Stimulated activated CD8-positive, alpha-beta memory T cell treated with anti-CD3 and anti-CD28 coated beads, Interleukin-12 subunit alpha, Interleukin-12 subunit beta, amount 100 ng/mL, for 24 hours (primary cell): ENCODE measurements at regions not wholly inside any gene's neighbourhood (a gene's known extent, or its start where the extent isn't known, plus 50 kb on each side); places are given as distances from the start of the nearest gene placed in this dataset.
"Not testable (repeated sequence)": the region's sequence is repeated elsewhere in the genome, so short reads cannot be mapped to it uniquely, and the experiment has no call there.

Experiments used
- DNase-seq: peaks from one replicate; pipeline ENCODE4 v3.0.0-alpha.2; 2020; ENCODE audit errors: extremely low read depth

DNA sequence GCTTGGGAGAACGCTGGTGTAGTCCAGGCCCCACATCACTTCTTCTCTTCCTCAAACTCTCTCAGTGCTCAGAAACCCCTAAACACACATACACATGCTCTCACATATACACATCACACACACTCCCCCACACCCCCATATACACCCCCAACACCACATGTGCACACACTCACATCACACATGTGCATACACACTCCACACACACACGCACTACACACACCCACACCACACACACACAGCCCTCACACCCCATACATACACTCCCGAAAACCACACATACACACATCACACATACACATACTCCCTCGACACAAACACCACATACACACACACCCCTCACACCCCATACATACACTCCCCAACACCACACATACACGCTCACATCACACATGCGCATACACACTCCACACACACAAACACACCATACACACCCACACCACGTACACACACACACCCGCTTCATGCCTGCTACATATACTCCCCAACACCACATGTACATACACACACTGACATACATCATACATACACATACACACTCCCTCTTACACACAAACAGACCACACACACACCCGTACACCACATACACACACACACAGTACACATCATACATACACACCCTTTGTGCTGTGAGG lies 110.3 kb upstream of the TMEM170B start:
- DNase-seq, result no peak

DNA sequence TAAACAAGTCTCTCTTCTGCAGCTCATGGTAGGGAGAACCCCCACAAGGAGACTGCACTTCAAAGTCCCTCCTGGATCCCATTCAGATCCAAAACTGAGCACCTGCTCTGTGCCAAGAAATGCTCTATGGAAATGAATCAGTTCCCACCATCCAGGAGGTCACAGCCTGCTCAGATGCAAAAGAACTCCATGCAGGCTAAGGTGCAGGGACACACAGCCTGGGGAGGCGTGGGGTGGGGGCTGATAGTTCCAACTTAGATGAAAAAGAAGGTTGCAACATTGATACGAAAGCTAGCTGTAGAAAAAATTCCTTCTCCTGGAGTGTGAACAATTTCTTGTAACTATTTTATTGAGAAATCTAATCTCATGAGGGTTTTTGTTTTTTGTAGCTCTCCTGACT lies 111.0 kb upstream of the TMEM170B start:
- DNase-seq, result no peak

DNA sequence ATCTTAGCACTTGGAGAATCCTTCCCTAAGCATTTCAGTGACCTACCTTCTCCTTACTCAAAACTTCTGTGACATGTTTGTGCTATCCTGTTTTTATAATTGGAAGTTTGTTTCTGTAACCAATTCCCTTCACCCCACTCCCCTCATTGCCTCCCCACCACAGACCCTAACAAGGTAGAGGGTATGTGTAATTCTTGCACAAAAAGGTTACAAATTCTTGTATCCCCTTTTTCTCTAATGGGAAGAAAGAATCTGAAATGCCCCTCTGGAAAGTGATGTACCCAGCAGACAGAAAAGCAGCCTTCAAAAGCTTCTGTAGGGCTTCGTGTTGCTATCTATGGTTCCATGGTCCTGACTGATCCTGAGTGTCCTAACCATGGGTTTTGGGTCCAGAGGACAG lies 111.7 kb upstream of the TMEM170B start:
- DNase-seq, result no peak

- DNase-seq, result no peak
These were observed 112.1 kb upstream of the TMEM170B start for GRCh38 chr6:11425431-11425871.

DNA sequence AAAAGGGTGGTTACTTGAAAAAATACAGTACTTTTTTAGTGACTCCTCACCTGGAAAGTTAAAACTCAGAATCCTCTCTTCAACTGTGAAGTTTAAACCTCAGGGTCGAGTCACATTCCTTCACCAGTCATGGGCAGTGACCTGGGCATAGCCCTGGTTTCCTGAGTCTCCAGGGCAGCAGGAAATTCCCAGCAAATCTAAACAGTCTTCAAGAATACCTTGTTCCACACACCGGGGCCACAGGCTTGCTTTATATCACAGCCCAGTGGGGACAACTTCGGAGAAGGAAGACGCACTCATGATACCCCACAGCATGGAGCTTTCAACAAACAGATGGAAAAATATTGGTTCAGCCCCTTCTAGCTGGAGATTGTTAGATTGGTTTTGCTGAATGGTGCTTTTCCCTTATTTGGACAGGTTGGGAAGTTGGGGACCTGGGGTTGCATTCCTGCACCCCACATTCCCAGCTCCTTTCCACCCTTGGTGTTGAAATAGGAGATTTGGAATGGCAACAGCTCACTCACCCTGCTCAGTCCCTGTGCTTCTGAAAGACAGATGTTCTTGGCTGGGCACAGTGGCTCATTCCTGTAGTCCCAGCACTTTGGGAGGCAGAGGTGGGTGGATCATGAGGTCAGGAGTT lies 113.0 kb upstream of the TMEM170B start:
- DNase-seq, result no peak

DNA sequence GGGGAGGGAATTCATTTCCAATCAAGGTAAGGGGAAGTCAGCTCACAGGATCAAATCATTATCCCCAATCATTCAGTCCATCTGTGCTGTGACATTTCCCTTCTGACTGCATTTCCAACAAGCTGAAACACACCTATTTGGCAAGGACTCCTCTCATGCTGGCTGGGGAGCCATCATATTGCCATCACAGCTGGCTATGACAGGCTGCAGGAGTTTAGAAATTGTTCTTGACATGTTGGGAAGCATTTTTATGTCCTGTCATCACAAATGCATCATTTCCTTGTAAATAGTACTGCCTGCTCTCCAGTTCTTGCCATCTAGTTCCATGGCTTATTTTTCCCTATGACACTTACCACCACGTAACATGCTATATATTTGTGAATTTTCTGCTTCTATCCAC lies 113.9 kb upstream of the TMEM170B start:
- DNase-seq, result no peak

DNA sequence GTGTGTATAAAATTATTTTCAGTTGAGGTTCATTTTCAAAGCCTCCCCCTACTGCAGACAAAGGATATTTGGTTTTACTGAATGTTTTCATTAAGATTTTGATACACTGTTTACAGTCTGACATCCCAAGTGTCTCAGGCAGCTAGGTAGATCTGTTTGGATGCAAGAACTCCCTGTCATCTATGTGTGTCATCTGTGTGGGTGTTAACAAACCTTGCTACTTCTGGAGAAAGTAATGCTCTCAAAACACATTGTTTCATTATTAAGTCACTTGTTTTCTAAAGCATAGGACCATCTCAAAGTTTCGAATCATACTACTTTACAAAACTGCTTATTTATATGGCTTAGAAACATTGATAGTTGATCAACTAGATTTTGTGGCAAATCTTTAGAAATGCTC lies 114.5 kb upstream of the TMEM170B start:
- DNase-seq, result no peak

- no peak for DNase-seq
These were observed 117.6 kb upstream of the TMEM170B start for GRCh38 chr6:11419763-11420453.

GRCh38 chr6:11418290-11418905 lies 119.2 kb upstream of the TMEM170B start:
- DNase-seq, result no peak

DNA sequence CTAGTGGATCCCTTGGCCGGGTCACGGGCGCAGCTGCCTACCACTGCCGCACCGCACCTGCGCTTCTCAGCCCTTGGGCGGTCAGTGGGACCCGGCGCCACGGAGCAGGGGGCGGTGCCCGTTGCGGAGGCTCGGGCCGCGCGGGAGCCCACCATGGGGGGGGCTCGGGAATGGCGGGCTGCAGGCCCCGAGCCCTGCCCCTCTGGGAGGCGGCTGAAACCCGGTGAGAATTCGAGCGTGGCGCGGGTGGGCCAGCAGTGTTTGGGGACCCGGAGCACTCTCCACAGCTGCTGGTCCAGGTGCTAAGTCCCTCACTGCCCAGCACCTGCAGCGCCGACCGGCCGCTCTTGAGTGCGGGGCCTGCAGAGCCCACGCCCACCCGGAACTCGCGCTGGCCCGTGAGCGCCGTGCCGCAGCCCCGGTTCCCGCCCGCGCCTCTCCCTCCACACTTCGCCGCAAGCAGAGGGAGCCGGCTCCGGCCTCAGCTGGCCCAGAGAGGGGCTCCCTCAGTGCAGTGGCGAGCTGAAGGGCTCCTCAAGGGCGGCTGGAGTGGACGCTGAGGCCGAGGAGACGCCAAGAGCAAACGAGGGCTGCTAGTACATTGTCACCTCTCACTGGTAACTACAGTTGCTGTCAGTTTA lies 120.5 kb upstream of the TMEM170B start:
- no peak for DNase-seq

GRCh38 chr6:11416099-11416935 lies 121.2 kb upstream of the TMEM170B start:
- DNase-seq, result not testable (repeated sequence)

- no peak for DNase-seq
These were observed 122.0 kb upstream of the TMEM170B start for GRCh38 chr6:11415557-11415956.

GRCh38 chr6:11414176-11414963 lies 123.2 kb upstream of the TMEM170B start:
- no peak for DNase-seq

- no peak for DNase-seq
These were observed 123.8 kb upstream of the TMEM170B start for GRCh38 chr6:11413728-11414127.

- no peak for DNase-seq
These were observed 124.3 kb upstream of the TMEM170B start for GRCh38 chr6:11413117-11413687.

DNA sequence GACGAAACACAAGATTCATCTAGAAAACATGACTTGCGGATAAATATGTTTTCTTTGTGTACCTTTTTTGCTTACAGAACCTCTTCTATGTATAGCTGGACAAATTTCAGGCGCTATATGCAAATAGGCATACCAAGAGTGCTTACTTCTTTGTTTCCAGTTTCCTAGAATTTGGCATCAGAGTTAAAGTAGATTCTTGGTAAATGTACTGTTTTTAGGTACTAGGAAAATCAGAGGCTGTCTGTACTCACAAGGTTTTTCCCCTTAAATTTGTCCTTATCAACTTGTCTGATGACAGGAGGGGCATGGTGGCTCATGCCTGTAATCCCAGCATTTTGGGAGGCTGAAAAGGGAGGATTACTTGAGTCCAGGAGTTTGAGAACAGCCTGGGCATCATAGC lies 124.9 kb upstream of the TMEM170B start:
- DNase-seq, result no peak

DNA sequence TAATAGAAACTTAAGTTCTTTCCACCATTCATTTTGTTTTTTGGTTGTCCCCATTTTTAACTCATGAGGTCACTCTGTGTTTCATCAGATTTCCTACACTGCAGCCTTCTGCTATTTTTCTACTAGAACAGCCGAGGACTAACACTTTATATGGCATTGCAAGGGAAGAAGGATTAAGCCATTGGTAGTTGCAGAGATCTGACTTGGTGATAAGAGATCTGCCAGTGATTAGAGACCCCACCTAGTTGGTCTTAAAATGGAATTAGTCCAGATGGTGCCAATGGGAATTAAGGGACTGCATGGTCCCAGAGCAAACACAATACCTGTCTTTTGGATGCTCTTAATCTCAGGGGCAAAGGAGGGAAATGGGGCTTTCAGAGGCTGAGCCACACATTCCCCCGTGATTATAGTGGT lies 125.5 kb upstream of the TMEM170B start:
- no peak for DNase-seq

GRCh38 chr6:11411593-11411992 lies 126.0 kb upstream of the TMEM170B start:
- DNase-seq, result no peak

- no peak for DNase-seq
These were observed 126.8 kb upstream of the TMEM170B start for GRCh38 chr6:11410539-11411307.
